HEK293 (cell line): ENCODE measurements at regions not wholly inside any gene's neighbourhood (a gene's known extent, or its start where the extent isn't known, plus 50 kb on each side); places are given as distances from the start of the nearest gene placed in this dataset.

ENCODE experiments used
- CTCF ChIA-PET: fragments of 350-600 bp; formaldehyde crosslinking; extraction: SDS; loops from one replicate; lab custom pipeline; 2021; ENCODE audit warnings: antibody characterized with exemption; lab: Yijun Ruan, JAX
- POLR2A ChIA-PET: fragments of 300-600 bp; formaldehyde crosslinking; extraction: SDS; loops from one replicate; lab custom pipeline; 2020; ENCODE audit warnings: antibody characterized with exemption, inconsistent platforms; lab: Yijun Ruan, JAX
- H3K27ac ChIP-seq: fragments of 200-500 bp; sonication (Bioruptor generic); 2 replicates; pipeline ENCODE4 v1.5.1; 2014; ENCODE audit warnings: low read depth, low read length, control low read depth, inconsistent platforms; ENCODE audit errors: extremely low read depth
- H3K36me3 ChIP-seq, 2 experiments: fragments of 200-500 bp in 1 of 2; sonication (Bioruptor generic) in 1 of 2; 1 replicate in 1 of 2; 2 replicates in 1 of 2; pipeline ENCODE4 v1.5.1; 2014 to 2017; ENCODE audit warnings: inconsistent platforms in 2 of 2, low read length in 2 of 2; ENCODE audit not compliant: control insufficient read depth in 2 of 2, insufficient read depth in 1 of 2
- H3K4me1 ChIP-seq: fragments of 200-500 bp; sonication (Bioruptor generic); 2 replicates; pipeline ENCODE4 v1.5.1; 2014; ENCODE audit warnings: mild to moderate bottlenecking, low read length, inconsistent platforms; ENCODE audit not compliant: control insufficient read depth, insufficient read depth
- H3K4me3 ChIP-seq: 2 replicates; pipeline ENCODE4 v1.5.1; 2011; ENCODE audit warnings: low read depth, mild to moderate bottlenecking, control low read depth, low read length, moderate library complexity
- H3K9me3 ChIP-seq: fragments of 200-500 bp; sonication (Bioruptor generic); 2 replicates; pipeline ENCODE4 v1.5.1; 2014; ENCODE audit warnings: low read depth, low read length, inconsistent platforms; ENCODE audit not compliant: control insufficient read depth, insufficient read depth
- BCL11A ChIP-seq: fragments of 450-650 bp; formaldehyde crosslinking; IDR thresholded peaks from 2 replicates; pipeline ENCODE4 v1.5.1; 2016; ENCODE audit warnings: low read depth, missing biosample characterization, missing genetic modification characterization
- GLI4 ChIP-seq: fragments of 450-650 bp; formaldehyde crosslinking; IDR thresholded peaks from 2 replicates; pipeline ENCODE4 v1.5.1; 2016; ENCODE audit warnings: missing biosample characterization, missing genetic modification characterization
- PRDM2 ChIP-seq: fragments of 450-650 bp; formaldehyde crosslinking; IDR thresholded peaks from 2 replicates; pipeline ENCODE4 v1.5.1; 2016; ENCODE audit warnings: missing biosample characterization, missing genetic modification characterization, borderline replicate concordance
- SCRT1 ChIP-seq: fragments of 450-650 bp; formaldehyde crosslinking; IDR thresholded peaks from 2 replicates; pipeline ENCODE4 v1.5.1; 2016; ENCODE audit warnings: missing biosample characterization, missing genetic modification characterization, borderline replicate concordance
- TSHZ1 ChIP-seq: fragments of 450-650 bp; formaldehyde crosslinking; IDR thresholded peaks from 2 replicates; pipeline ENCODE4 v1.5.1; 2016; ENCODE audit warnings: missing biosample characterization, missing genetic modification characterization, borderline replicate concordance
- ZBTB20 ChIP-seq: fragments of 450-650 bp; formaldehyde crosslinking; IDR thresholded peaks from 2 replicates; pipeline ENCODE4 v1.5.1; 2016; ENCODE audit warnings: missing biosample characterization, missing genetic modification characterization
- ZBTB26 ChIP-seq: fragments of 450-650 bp; formaldehyde crosslinking; optimal IDR thresholded peaks from 2 replicates; pipeline ENCODE3; 2016; ENCODE audit warnings: missing biosample characterization, mild to moderate bottlenecking, missing genetic modification characterization
- ZEB2 ChIP-seq: fragments of 450-650 bp; formaldehyde crosslinking; IDR thresholded peaks from 2 replicates; pipeline ENCODE4 v1.5.1; 2016; ENCODE audit warnings: missing biosample characterization, missing genetic modification characterization
- ZNF433 ChIP-seq: fragments of 450-650 bp; formaldehyde crosslinking; IDR thresholded peaks from 2 replicates; pipeline ENCODE4 v1.5.1; 2016; ENCODE audit warnings: missing biosample characterization, missing genetic modification characterization, low read depth
- ZNF48 ChIP-seq: fragments of 450-650 bp; formaldehyde crosslinking; IDR thresholded peaks from 2 replicates; pipeline ENCODE4 v1.5.1; 2016; ENCODE audit warnings: missing biosample characterization, missing genetic modification characterization
- ZNF585B ChIP-seq: fragments of 450-650 bp; formaldehyde crosslinking; IDR thresholded peaks from 2 replicates; pipeline ENCODE4 v1.5.1; 2016; ENCODE audit warnings: missing biosample characterization, missing genetic modification characterization
- ZNF626 ChIP-seq: fragments of 450-650 bp; sonication (Bioruptor Pico); formaldehyde crosslinking; IDR thresholded peaks from 2 replicates; pipeline ENCODE4 v1.5.1; 2018; ENCODE audit warnings: missing biosample characterization, missing genetic modification characterization, inconsistent platforms
- ZNF645 ChIP-seq: fragments of 450-650 bp; formaldehyde crosslinking; IDR thresholded peaks from 2 replicates; pipeline ENCODE4; 2016; ENCODE audit warnings: missing biosample characterization, missing genetic modification characterization
- ZNF658 ChIP-seq: fragments of 450-650 bp; formaldehyde crosslinking; IDR thresholded peaks from 2 replicates; pipeline ENCODE4; 2016; ENCODE audit warnings: missing biosample characterization, missing genetic modification characterization
- ZNF664 ChIP-seq: fragments of 450-650 bp; formaldehyde crosslinking; IDR thresholded peaks from 2 replicates; pipeline ENCODE4 v1.5.1; 2016; ENCODE audit warnings: missing biosample characterization, missing genetic modification characterization
- ZNF707 ChIP-seq: fragments of 450-650 bp; formaldehyde crosslinking; IDR thresholded peaks from 2 replicates; pipeline ENCODE4 v1.5.1; 2016; ENCODE audit warnings: missing biosample characterization, missing genetic modification characterization

GRCh38 chr12:13924286-13924685 lies 57.1 kb downstream of the GRIN2B start:
- H3K4me1 ChIP-seq = peaks cover 5% of the 10 kb centered on the region; the same call in 1 of the 2 replicates
- no peaks in the 10 kb centered on the region for H3K36me3 ChIP-seq
- H3K4me3 ChIP-seq = no peak overlapping the region
- no peak overlapping the region for H3K27ac ChIP-seq
- TF ChIP-seq ZNF585B (tag by site-specific recombination) (no peak), ZEB2 (tag by site-specific recombination) (no peak), ZNF433 (no peak), ZBTB20 (tag by site-specific recombination) (no peak), ZBTB26 (tag by site-specific recombination) (no peak), GLI4 (no peak), ZNF626 (no peak), TSHZ1 (tag by site-specific recombination) (no peak), ZNF658 (tag by site-specific recombination) (no peak)
- TF ChIP-seq, all 188 proteins: peak for 0
- POLR2A ChIA-PET = no interaction called here
- CTCF ChIA-PET = no interaction called here
- no peaks in the 10 kb centered on the region for H3K9me3 ChIP-seq

GRCh38 chr12:13918897-13919296 lies 62.5 kb downstream of the GRIN2B start:
- H3K4me3 ChIP-seq = no peak overlapping the region
- H3K4me1 ChIP-seq = peaks cover 5% of the 10 kb centered on the region; the same call in 1 of the 2 replicates
- POLR2A ChIA-PET = no interaction called here
- H3K27ac ChIP-seq = no peak overlapping the region
- H3K9me3 ChIP-seq = no peaks in the 10 kb centered on the region
- no peak for TF ChIP-seq SCRT1 (tag by site-specific recombination)
- no peak for TF ChIP-seq ZNF664 (tag by site-specific recombination)
- no peak for TF ChIP-seq BCL11A (tag by site-specific recombination)
- no peak for TF ChIP-seq PRDM2 (tag by site-specific recombination)
- no peak for TF ChIP-seq ZNF48 (tag by site-specific recombination)
- TF ChIP-seq ZNF645 = no peak
- no peak for TF ChIP-seq ZNF707
- H3K36me3 ChIP-seq = no peaks in the 10 kb centered on the region
- CTCF ChIA-PET = no interaction called here
